HepG2 (cell line): ENCODE measurements at regions not wholly inside any gene's neighbourhood (a gene's known extent, or its start where the extent isn't known, plus 50 kb on each side); places are given as distances from the start of the nearest gene placed in this dataset.
"Not testable (repeated sequence)": the region's sequence is repeated elsewhere in the genome, so short reads cannot be mapped to it uniquely, and the experiment has no call there.

Source experiments
- ATAC-seq: fragments of 200-7000 bp; cut with Tn5 transposase; 3 replicates; pipeline ENCODE4 v1.9.1; 2020; ENCODE audit warnings: mild to moderate bottlenecking, moderate library complexity
- BruUV-seq: library from RNA; stranded (reverse); fragments of 400-500 nt; replicated peaks from 2 replicates; lab custom pipeline; 2021; lab: Mats Ljungman, UMichigan
- CTCF ChIA-PET: fragments of 300-600 bp; formaldehyde crosslinking; extraction: SDS; loops from one replicate; lab custom pipeline; 2021; ENCODE audit warnings: low total read pairs, inconsistent platforms, low intra/inter-chr PET ratio; lab: Yijun Ruan, JAX
- POLR2A ChIA-PET: fragments of 350-600 bp; sonication (Branson Sonifier 250); formaldehyde crosslinking; loops from one replicate; lab custom pipeline; 2020; ENCODE audit warnings: antibody characterized with exemption, inconsistent platforms; lab: Yijun Ruan, JAX
- DNase-seq: peaks from one replicate; pipeline ENCODE4 v3.0.0-alpha.2; 2015; ENCODE audit warnings: low spot score
- FAIRE-seq: peaks from 3 replicates; lab custom pipeline; 2011; peaks lifted over from hg19 to GRCh38; lab: Jason Lieb, UNC
- H2AFZ ChIP-seq: one replicate; pipeline ENCODE4 v1.6.1; 2011; ENCODE audit warnings: low read length, inconsistent platforms
- H3K27ac ChIP-seq: fragments of 300-600 bp; 3 replicates; pipeline ENCODE4 v1.8.0; 2011; ENCODE audit warnings: mixed run types, mild to moderate bottlenecking, mixed read lengths, low read length, inconsistent platforms; ENCODE audit not compliant: insufficient read depth; ENCODE audit errors: extremely low read length
- H3K27me3 ChIP-seq, 2 experiments: fragments of 200-600 bp in 1 of 2; 2 replicates in 1 of 2; 3 replicates in 1 of 2; pipeline versions ENCODE4 v1.6.0 to v1.8.0; 2011; ENCODE audit warnings: low read length in 2 of 2, mild to moderate bottlenecking in 2 of 2, moderate library complexity in 2 of 2, inconsistent platforms in 1 of 2; ENCODE audit not compliant: insufficient read depth in 2 of 2, control insufficient read depth in 1 of 2
- H3K36me3 ChIP-seq, 2 experiments: fragments of 200-600 bp in 1 of 2; replicated peaks in 1 of 2; 2 replicates in 1 of 2; 3 replicates in 1 of 2; pipeline versions ENCODE4 v1.5.1 to v1.8.0; 2011; ENCODE audit warnings: low read length in 2 of 2, inconsistent platforms in 1 of 2; ENCODE audit not compliant: insufficient read depth in 2 of 2, control insufficient read depth in 1 of 2
- H3K4me1 ChIP-seq: 2 replicates; pipeline ENCODE4 v1.5.1; 2012; ENCODE audit warnings: low read length, inconsistent platforms; ENCODE audit not compliant: insufficient read depth
- H3K4me2 ChIP-seq: 2 replicates; pipeline ENCODE4 v1.6.0; 2011; ENCODE audit warnings: low read depth, low read length, inconsistent platforms
- H3K4me3 ChIP-seq, 3 experiments: fragments of 200-600 bp in 1 of 3; sonication (generic), shearing (Covaris generic) in 1 of 3; replicated peaks in 1 of 3; 2 replicates each; pipeline ENCODE4 v1.5.1; 2011 to 2016; ENCODE audit warnings: low read length in 3 of 3, inconsistent platforms in 2 of 3, low read depth in 2 of 3, mild to moderate bottlenecking in 2 of 3, control low read depth in 1 of 3, mixed read lengths in 1 of 3; ENCODE audit not compliant: insufficient read depth in 1 of 3
- H3K79me2 ChIP-seq: one replicate; pipeline ENCODE4 v1.6.1; 2011; ENCODE audit warnings: low read length, inconsistent platforms; ENCODE audit not compliant: insufficient read depth
- H3K9ac ChIP-seq: 2 replicates; pipeline ENCODE4 v1.6.0; 2011; ENCODE audit warnings: mild to moderate bottlenecking, low read depth, low read length, inconsistent platforms; ENCODE audit not compliant: insufficient read depth
- H3K9me3 ChIP-seq: 2 replicates; pipeline ENCODE4 v1.5.1; 2012; ENCODE audit warnings: mild to moderate bottlenecking, low read length
- H4K20me1 ChIP-seq: 2 replicates; pipeline ENCODE4 v1.6.0; 2011; ENCODE audit warnings: inconsistent platforms, mild to moderate bottlenecking, low read length, moderate library complexity; ENCODE audit not compliant: insufficient read depth
- CBX2 ChIP-seq, 2 experiments: fragments of 200-600 bp in 1 of 2; sonication (generic); formaldehyde crosslinking in 1 of 2; IDR thresholded peaks; 2 replicates each; pipeline versions ENCODE4 v1.7.0 to v1.8.1; 2018 to 2022; ENCODE audit warnings: low read depth in 2 of 2, low read length in 1 of 2, mild to moderate bottlenecking in 1 of 2, missing genetic modification reagents in 1 of 2
- GABPA ChIP-seq, 2 experiments: IDR thresholded peaks; 2 replicates each; pipeline ENCODE4 v1.6.1; 2011 to 2016; ENCODE audit warnings: low read depth in 2 of 2, low read length in 1 of 2, missing biosample characterization in 1 of 2, missing genetic modification characterization in 1 of 2
- NFYB ChIP-seq: sonication (generic); formaldehyde crosslinking; IDR thresholded peaks from 2 replicates; pipeline ENCODE4 v1.4.0; 2020; ENCODE audit warnings: missing genetic modification reagents
- RBM22 ChIP-seq: fragments of 200-400 bp; formaldehyde crosslinking; optimal IDR thresholded peaks from 2 replicates; pipeline ENCODE3; 2017; ENCODE audit warnings: mild to moderate bottlenecking, low read length, moderate library complexity
- SRY ChIP-seq: sonication (generic); formaldehyde crosslinking; IDR thresholded peaks from 2 replicates; pipeline ENCODE4 v1.8.0; 2022; ENCODE audit warnings: mild to moderate bottlenecking, missing genetic modification reagents
- ZFP37 ChIP-seq: sonication (generic); formaldehyde crosslinking; IDR thresholded peaks from 2 replicates; pipeline ENCODE4 v1.4.0; 2020; ENCODE audit warnings: missing genetic modification reagents, borderline replicate concordance
- ZFP90 ChIP-seq: sonication (generic); formaldehyde crosslinking; IDR thresholded peaks from 2 replicates; pipeline ENCODE4 v1.8.0; 2022; ENCODE audit warnings: missing genetic modification reagents, mild to moderate bottlenecking, inconsistent platforms, borderline replicate concordance
- ZNF367 ChIP-seq: sonication (generic); formaldehyde crosslinking; IDR thresholded peaks from 2 replicates; pipeline ENCODE4 v1.4.0; 2020; ENCODE audit warnings: missing genetic modification reagents, borderline replicate concordance
- ZNF563 ChIP-seq: sonication (generic); formaldehyde crosslinking; IDR thresholded peaks from 2 replicates; pipeline ENCODE4 v1.8.0; 2022; ENCODE audit warnings: mild to moderate bottlenecking, moderate library complexity, missing genetic modification reagents
- ZNF850 ChIP-seq: sonication (generic); formaldehyde crosslinking; conservative IDR thresholded peaks from 2 replicates; pipeline ENCODE4 v1.9.0; 2021; ENCODE audit warnings: mild to moderate bottlenecking, missing genetic modification reagents
- ZNF883 ChIP-seq: sonication (generic); formaldehyde crosslinking; IDR thresholded peaks from 2 replicates; pipeline ENCODE4 v1.5.1; 2020; ENCODE audit warnings: mild to moderate bottlenecking, missing genetic modification reagents; ENCODE audit errors: not compliant biosample characterization
- WGBS: methylation state at CpG from one replicate; pipeline ENCODE4 v1.1.6; 2017; ENCODE audit warnings: low lambda C conversion rate; 5-methylcytosine and 5-hydroxymethylcytosine counted together
- in situ Hi-C: cut with HindIII; loops from 2 replicates; pipeline ENCODE4 v1.10.0; 2017; ENCODE audit warnings: low pct_unique_long_range_greater_than_20kb; ENCODE audit not compliant: extremely low pct_ligation_motif_present
- intact Hi-C: fragments of 100-400 bp; cut with micrococcal nuclease; formaldehyde crosslinking; loops from one replicate; pipeline ENCODE4 v1.10.0; 2022; ENCODE audit not compliant: unreplicated experiment
- TF ChIP-seq, protein P1 (sequence below): sonication (generic); formaldehyde crosslinking; IDR thresholded peaks from 2 replicates; pipeline ENCODE4 v1.5.0; 2020; ENCODE audit warnings: missing genetic modification reagents
- TF ChIP-seq, protein P2 (sequence below): sonication (generic); formaldehyde crosslinking; IDR thresholded peaks from 2 replicates; pipeline ENCODE4 v1.5.1; 2020; ENCODE audit warnings: mild to moderate bottlenecking, missing genetic modification reagents, moderate library complexity

GRCh38 chr14:48261436-48261835 is 586.0 kb upstream of the MDGA2 start:
- Histone ChIP-seq H3K4me3 (no peak overlapping the region), H3K79me2 (no peaks in the 10 kb centered on the region), H3K9me3 (no peaks in the 10 kb centered on the region), H4K20me1 (no peaks in the 10 kb centered on the region), H3K27ac (no peak overlapping the region), H3K27me3 (no peaks in the 10 kb centered on the region), H3K9ac (no peak overlapping the region), H3K36me3 (no peaks in the 10 kb centered on the region), H3K4me1 (no peaks in the 10 kb centered on the region), H2AFZ (no peak overlapping the region), H3K4me2 (no peak overlapping the region)
- no TSS peak for BruUV-seq
- DNase-seq (no peak), FAIRE-seq (no peak), ATAC-seq (no peak)
- TF ChIP-seq ZNF883: no peak
- TF ChIP-seq ZFP37 (CRISPR knock-in tag): no peak
- TF ChIP-seq, protein P1, sequence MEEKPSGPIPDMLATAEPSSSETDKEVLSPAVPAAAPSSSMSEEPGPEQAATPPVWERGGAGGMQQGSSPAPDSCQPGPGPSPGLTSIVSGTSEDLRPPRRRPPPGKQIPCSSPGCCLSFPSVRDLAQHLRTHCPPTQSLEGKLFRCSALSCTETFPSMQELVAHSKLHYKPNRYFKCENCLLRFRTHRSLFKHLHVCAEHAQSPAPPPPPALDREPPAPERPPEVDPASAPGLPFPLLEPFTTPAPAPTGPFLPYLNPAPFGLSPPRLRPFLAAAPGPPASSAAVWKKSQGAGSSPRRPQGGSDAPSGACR (CRISPR knock-in tag): no peak
- no peak for TF ChIP-seq ZNF850
- TF ChIP-seq, protein P2, sequence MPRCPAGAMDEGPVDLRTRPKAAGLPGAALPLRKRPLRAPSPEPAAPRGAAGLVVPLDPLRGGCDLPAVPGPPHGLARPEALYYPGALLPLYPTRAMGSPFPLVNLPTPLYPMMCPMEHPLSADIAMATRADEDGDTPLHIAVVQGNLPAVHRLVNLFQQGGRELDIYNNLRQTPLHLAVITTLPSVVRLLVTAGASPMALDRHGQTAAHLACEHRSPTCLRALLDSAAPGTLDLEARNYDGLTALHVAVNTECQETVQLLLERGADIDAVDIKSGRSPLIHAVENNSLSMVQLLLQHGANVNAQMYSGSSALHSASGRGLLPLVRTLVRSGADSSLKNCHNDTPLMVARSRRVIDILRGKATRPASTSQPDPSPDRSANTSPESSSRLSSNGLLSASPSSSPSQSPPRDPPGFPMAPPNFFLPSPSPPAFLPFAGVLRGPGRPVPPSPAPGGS (CRISPR knock-in tag): no peak
- TF ChIP-seq SRY (CRISPR knock-in tag): no peak
- no peak for TF ChIP-seq ZNF367 (CRISPR knock-in tag)
- no peak for TF ChIP-seq NFYB (CRISPR knock-in tag)
- TF ChIP-seq GABPA (IDR thresholded peaks at IDR 0.05; ENCODE audit: low read depth, low read length): no peak
- TF ChIP-seq GABPA (CRISPR knock-in tag; IDR thresholded peaks at IDR 0.05; ENCODE audit: low read depth): no peak
- TF ChIP-seq CBX2 (IDR thresholded peaks at IDR 0.05; ENCODE audit: low read depth, low read length): no peak
- no peak for TF ChIP-seq CBX2 (CRISPR knock-in tag; IDR thresholded peaks at IDR 0.05; ENCODE audit: low read depth)
- TF ChIP-seq ZFP90 (CRISPR knock-in tag): no peak
- TF ChIP-seq ZNF563 (CRISPR knock-in tag): no peak
- TF ChIP-seq RBM22: no peak
- 3% methylated on average over 1 of the region's 1 CpG for WGBS
- ChIA-PET CTCF (no interaction called here), POLR2A (no interaction called here)
- intact Hi-C loops: no loop called here
- in situ Hi-C loops: no loop called here

DNA sequence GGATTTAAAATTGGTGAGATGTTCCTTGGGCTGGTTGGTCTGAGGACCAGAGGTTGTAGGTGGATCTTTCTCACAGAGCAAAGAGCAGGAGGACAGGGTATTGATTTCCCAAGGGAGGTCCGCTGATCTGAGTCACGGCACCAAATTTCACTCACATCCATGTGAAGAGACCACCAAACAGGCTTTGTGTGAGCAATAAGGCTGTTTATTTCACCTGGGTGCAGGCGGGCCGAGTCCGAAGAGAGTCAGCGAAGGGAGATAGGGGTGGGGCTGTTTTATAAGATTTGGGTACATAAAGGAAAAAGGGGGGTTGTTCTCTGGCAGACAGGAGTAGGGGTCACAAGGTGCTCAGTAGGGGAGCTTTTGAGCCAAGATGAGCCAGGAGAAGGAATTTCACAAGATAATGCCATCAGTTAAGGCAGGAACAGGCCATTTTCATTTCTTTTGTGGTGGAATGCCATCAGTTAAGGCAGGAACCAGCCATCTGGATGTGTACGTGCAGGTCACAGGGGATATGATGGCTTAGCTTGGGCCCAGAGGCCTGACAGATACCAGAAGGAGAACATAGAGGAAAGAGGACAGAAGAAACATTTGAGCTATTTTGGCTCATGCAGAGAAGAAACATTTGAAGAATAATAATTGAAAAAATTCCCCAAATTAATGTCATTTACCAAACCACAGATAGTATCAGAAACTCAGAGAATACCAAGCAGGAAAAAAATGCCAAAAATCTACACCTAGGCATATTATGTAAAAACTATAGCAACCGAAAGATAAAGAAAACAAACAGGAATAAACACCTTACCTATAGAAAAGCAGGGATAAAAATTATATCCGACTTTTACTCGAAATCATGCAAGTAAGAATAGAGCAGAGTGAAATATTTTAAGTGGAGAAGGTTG is 585.2 kb upstream of the MDGA2 start:
- intact Hi-C loops, H2AFZ ChIP-seq, H3K4me1 ChIP-seq, DNase-seq, BruUV-seq, H3K4me3 ChIP-seq, FAIRE-seq, H3K9me3 ChIP-seq, in situ Hi-C loops, H3K36me3 ChIP-seq, H3K4me2 ChIP-seq, H3K79me2 ChIP-seq, H3K27ac ChIP-seq, H3K9ac ChIP-seq, ATAC-seq, CTCF ChIA-PET, H3K27me3 ChIP-seq, POLR2A ChIA-PET, H4K20me1 ChIP-seq: not testable (repeated sequence)
- WGBS: 22% methylated on average over 10 of the region's 10 CpGs
